GM18498 (cell line): ENCODE measurements at regions not wholly inside any gene's neighbourhood (a gene's known extent, or its start where the extent isn't known, plus 50 kb on each side); places are given as distances from the start of the nearest gene placed in this dataset.
A peak's percentile ranks its signal among the peaks of the same experiment; 100 is the strongest.
"Not testable (repeated sequence)": the region's sequence is repeated elsewhere in the genome, so short reads cannot be mapped to it uniquely, and the experiment has no call there.

Source experiments
- ATAC-seq: cut with Tn5 transposase; IDR thresholded peaks from one replicate; pipeline ENCODE4 v1.9.1; 2021; ENCODE audit warnings: mild to moderate bottlenecking, moderate library complexity; ENCODE audit not compliant: unreplicated experiment

- no peak for ATAC-seq
Observed at GRCh38 chr13:99074693-99075092, 96.8 kb upstream of the DOCK9 start.

GRCh38 chr13:99075268-99076191, 97.7 kb upstream of the DOCK9 start:
- peak; percentile 96 for ATAC-seq

GRCh38 chr13:99078017-99078771, 100.3 kb upstream of the DOCK9 start:
- no peak for ATAC-seq

GRCh38 chr13:99080131-99080530, 102.3 kb upstream of the DOCK9 start:
- ATAC-seq, result no peak

- ATAC-seq, result no peak
Observed at GRCh38 chr13:99083981-99084380, 106.1 kb upstream of the DOCK9 start.

GRCh38 chr13:99085139-99085807, 107.4 kb upstream of the DOCK9 start:
- ATAC-seq, result no peak

- ATAC-seq, result no peak
Observed at GRCh38 chr13:99085808-99086266, 108.0 kb upstream of the DOCK9 start.

- ATAC-seq, result peak; percentile 61
Observed at GRCh38 chr13:99086267-99087097, 108.6 kb upstream of the DOCK9 start.

- ATAC-seq, result peak; percentile 78
Observed at GRCh38 chr13:99087098-99087953, 109.5 kb upstream of the DOCK9 start.

GRCh38 chr13:99087954-99088491, 110.2 kb upstream of the DOCK9 start:
- peak; percentile 23 for ATAC-seq

GRCh38 chr13:99093997-99094396, 106.7 kb upstream of the UBAC2 start:
- no peak for ATAC-seq

- not testable (repeated sequence) for ATAC-seq
Observed at GRCh38 chr13:99101831-99102230, 98.8 kb upstream of the UBAC2 start.

GRCh38 chr13:99103536-99103935, 97.1 kb upstream of the UBAC2 start:
- ATAC-seq, result no peak

GRCh38 chr13:99104396-99104795, 96.3 kb upstream of the UBAC2 start:
- ATAC-seq, result no peak

- no peak for ATAC-seq
Observed at GRCh38 chr13:99105160-99105559, 95.5 kb upstream of the UBAC2 start.

- no peak for ATAC-seq
Observed at GRCh38 chr13:99113351-99113750, 87.3 kb upstream of the UBAC2 start.

GRCh38 chr13:99118179-99118578, 82.5 kb upstream of the UBAC2 start:
- no peak for ATAC-seq

- ATAC-seq, result no peak
Observed at GRCh38 chr13:99119656-99120055, 81.0 kb upstream of the UBAC2 start.

- ATAC-seq, result no peak
Observed at GRCh38 chr13:99120751-99121150, 79.9 kb upstream of the UBAC2 start.
